Mesenchymal stem cell (in vitro differentiated cells and primary cell): ENCODE measurements at regions not wholly inside any gene's neighbourhood (a gene's known extent, or its start where the extent isn't known, plus 50 kb on each side); places are given as distances from the start of the nearest gene placed in this dataset.

Experiments used
- DNase-seq: peaks from one replicate; pipeline ENCODE4 v3.0.0-alpha.2; 2013
- H2AFZ ChIP-seq: one replicate; pipeline ENCODE4 v1.6.1; 2013; ENCODE audit warnings: low read depth, mild to moderate bottlenecking, control low read depth, inconsistent platforms, low read length, moderate library complexity
- H2AK5ac ChIP-seq: 2 replicates; pipeline ENCODE4 v1.6.1; 2013; ENCODE audit warnings: low read length, moderate library complexity, mild to moderate bottlenecking, inconsistent platforms; ENCODE audit not compliant: severe bottlenecking
- H2BK120ac ChIP-seq: one replicate; pipeline ENCODE4 v1.6.1; 2013; ENCODE audit warnings: low read depth, mild to moderate bottlenecking, inconsistent platforms, low read length, moderate library complexity
- H2BK12ac ChIP-seq, 2 experiments: one replicate each; pipeline ENCODE4 v1.6.1; 2013; ENCODE audit warnings: inconsistent platforms in 2 of 2, low read length in 2 of 2, mild to moderate bottlenecking in 2 of 2, moderate library complexity in 2 of 2, control low read depth in 1 of 2
- H2BK15ac ChIP-seq: one replicate; pipeline ENCODE4 v1.6.1; 2013; ENCODE audit warnings: mild to moderate bottlenecking, low read depth, inconsistent platforms; ENCODE audit not compliant: poor library complexity, severe bottlenecking
- H2BK5ac ChIP-seq: 2 replicates; pipeline ENCODE4 v1.6.1; 2013; ENCODE audit warnings: low read depth, mild to moderate bottlenecking, low read length, control low read depth, inconsistent platforms; ENCODE audit not compliant: poor library complexity, severe bottlenecking
- H3K14ac ChIP-seq, 2 experiments: one replicate each; pipeline ENCODE4 v1.6.1; 2013; ENCODE audit warnings: inconsistent platforms in 2 of 2, low read length in 2 of 2, control low read depth in 1 of 2, mild to moderate bottlenecking in 1 of 2, moderate library complexity in 1 of 2
- H3K18ac ChIP-seq, 2 experiments: one replicate each; pipeline ENCODE4 v1.6.1; 2013; ENCODE audit warnings: inconsistent platforms in 2 of 2, low read length in 2 of 2, control low read depth in 1 of 2, low read depth in 1 of 2, mild to moderate bottlenecking in 1 of 2
- H3K23ac ChIP-seq, 2 experiments: one replicate each; pipeline ENCODE4 v1.6.1; 2013; ENCODE audit warnings: inconsistent platforms in 2 of 2, low read length in 2 of 2, mild to moderate bottlenecking in 2 of 2, moderate library complexity in 2 of 2, control low read depth in 1 of 2
- H3K27ac ChIP-seq: 2 replicates; pipeline ENCODE4 v1.5.1; 2013; ENCODE audit warnings: mild to moderate bottlenecking, moderate library complexity, low read length, control low read depth, inconsistent platforms; ENCODE audit not compliant: poor library complexity, severe bottlenecking
- H3K27me3 ChIP-seq, 2 experiments: 2 replicates each; pipeline versions ENCODE4 v1.6.1 to v1.7.0; 2013; ENCODE audit warnings: low read length in 2 of 2, mild to moderate bottlenecking in 2 of 2, moderate library complexity in 2 of 2, control low read depth in 1 of 2, inconsistent platforms in 1 of 2; ENCODE audit not compliant: control insufficient read depth in 1 of 2, insufficient read depth in 1 of 2
- H3K36me3 ChIP-seq, 2 experiments: 2 replicates each; pipeline versions ENCODE4 v1.6.1 to v1.7.0; 2013; ENCODE audit warnings: low read length in 2 of 2, control low read depth in 1 of 2, inconsistent platforms in 1 of 2, low read depth in 1 of 2, mild to moderate bottlenecking in 1 of 2; ENCODE audit not compliant: insufficient read depth in 2 of 2, control insufficient read depth in 1 of 2
- H3K4ac ChIP-seq, 2 experiments: one replicate each; pipeline ENCODE4 v1.6.1; 2013; ENCODE audit warnings: inconsistent platforms in 2 of 2, low read length in 2 of 2, mild to moderate bottlenecking in 2 of 2, moderate library complexity in 2 of 2, control low read depth in 1 of 2, low read depth in 1 of 2
- H3K4me1 ChIP-seq: 2 replicates; pipeline ENCODE4 v1.6.1; 2013; ENCODE audit warnings: low read depth, low read length, control low read depth; ENCODE audit not compliant: control insufficient read depth, insufficient read depth
- H3K4me2 ChIP-seq: 2 replicates; pipeline ENCODE4 v1.6.1; 2013; ENCODE audit warnings: low read length, mild to moderate bottlenecking, inconsistent platforms; ENCODE audit not compliant: poor library complexity, severe bottlenecking
- H3K4me3 ChIP-seq, 2 experiments: 2 replicates each; pipeline versions ENCODE4 v1.5.1 to v1.7.0; 2013; ENCODE audit warnings: low read length in 2 of 2, mild to moderate bottlenecking in 2 of 2, control low read depth in 1 of 2, low read depth in 1 of 2; ENCODE audit not compliant: insufficient read depth in 1 of 2
- H3K79me1 ChIP-seq: replicated peaks from 2 replicates; pipeline ENCODE4 v1.6.1; 2013; ENCODE audit warnings: mild to moderate bottlenecking, control low read depth, low read length, inconsistent platforms; ENCODE audit not compliant: poor library complexity, severe bottlenecking
- H3K9ac ChIP-seq: 2 replicates; pipeline ENCODE4 v1.7.0; 2013; ENCODE audit warnings: mild to moderate bottlenecking, low read length, moderate library complexity
- H3K9me3 ChIP-seq: 2 replicates; pipeline ENCODE4 v1.7.0; 2013; ENCODE audit warnings: mild to moderate bottlenecking, low read length; ENCODE audit not compliant: control insufficient read depth
- H4K8ac ChIP-seq: one replicate; pipeline ENCODE4 v1.6.1; 2013; ENCODE audit warnings: inconsistent platforms, mild to moderate bottlenecking, low read length, moderate library complexity
- H4K91ac ChIP-seq: one replicate; pipeline ENCODE4 v1.6.1; 2013; ENCODE audit warnings: mild to moderate bottlenecking, low read length, inconsistent platforms
- WGBS: methylation state at CpG from one replicate; pipeline ENCODE4 v1.1.7; 2013; ENCODE audit warnings: mixed read lengths; 5-methylcytosine and 5-hydroxymethylcytosine counted together

DNA sequence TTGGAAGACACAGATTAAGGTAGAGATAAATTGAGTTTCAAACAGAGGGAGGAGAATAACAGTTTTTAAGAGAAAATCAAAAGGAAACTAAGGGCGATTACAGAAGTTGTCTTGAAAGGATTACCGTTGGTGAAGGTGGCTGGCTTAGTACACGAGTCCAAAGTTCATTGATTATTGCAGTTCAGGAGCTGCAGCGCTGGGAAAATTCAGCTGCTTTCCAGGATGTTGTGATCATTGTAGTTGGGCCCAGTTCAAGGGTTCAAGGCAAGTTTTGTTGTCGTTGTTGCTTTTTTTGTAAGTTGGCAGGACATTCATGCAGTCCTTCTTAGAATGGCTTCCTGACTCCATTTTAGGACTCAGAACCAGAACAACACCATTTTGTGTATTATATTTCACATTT, 461.7 kb downstream of the RAPGEF2 start:
- WGBS: 84% methylated on average over 5 of the region's 5 CpGs
- H3K27me3 ChIP-seq: no peaks in the 10 kb centered on the region
- no peak overlapping the region for H3K4me2 ChIP-seq
- no peak for DNase-seq
- H2BK5ac ChIP-seq: no peak overlapping the region
- H3K4me3 ChIP-seq: no peak overlapping the region
- no peak overlapping the region for H2AK5ac ChIP-seq
- no peak overlapping the region for H2BK120ac ChIP-seq
- H2AFZ ChIP-seq: no peak overlapping the region
- H4K8ac ChIP-seq: no peak overlapping the region
- no peak overlapping the region for H4K91ac ChIP-seq
- H2BK12ac ChIP-seq: no peak overlapping the region
- H3K4me1 ChIP-seq: no peaks in the 10 kb centered on the region
- H3K14ac ChIP-seq: no peak overlapping the region
- no peak overlapping the region for H2BK15ac ChIP-seq
- no peak overlapping the region for H3K4ac ChIP-seq
- H3K27ac ChIP-seq: no peak overlapping the region
- H3K36me3 ChIP-seq: no peaks in the 10 kb centered on the region
- H3K9me3 ChIP-seq: peaks cover 9% of the 10 kb centered on the region
- no peak overlapping the region for H3K18ac ChIP-seq
- H3K9ac ChIP-seq: no peak overlapping the region
- H3K23ac ChIP-seq: no peak overlapping the region
- H3K79me1 ChIP-seq: no peaks in the 10 kb centered on the region

DNA sequence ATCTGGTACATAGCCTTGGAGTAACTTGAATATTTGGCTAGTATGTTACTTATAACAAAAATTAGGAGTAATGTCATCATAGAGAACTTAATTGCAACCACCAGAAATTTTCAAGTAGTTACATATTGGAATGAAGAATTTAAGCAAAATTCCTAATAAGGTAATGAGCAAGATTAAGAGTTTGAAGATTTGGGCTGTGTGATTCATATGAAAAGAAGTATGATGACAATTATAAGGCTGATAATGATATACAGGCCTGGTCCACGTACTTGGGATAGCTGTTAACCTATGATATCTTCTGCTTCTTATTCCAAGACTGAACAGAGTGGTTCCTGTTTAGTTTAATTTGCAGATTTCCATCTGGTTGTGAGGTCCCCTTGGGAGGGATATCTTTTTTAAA, 463.9 kb downstream of the RAPGEF2 start:
- H3K4ac ChIP-seq: no peak overlapping the region
- H3K18ac ChIP-seq: no peak overlapping the region
- 40% methylated on average over 1 of the region's 1 CpG for WGBS
- no peak overlapping the region for H3K4me2 ChIP-seq
- no peaks in the 10 kb centered on the region for H3K36me3 ChIP-seq
- H4K91ac ChIP-seq: no peak overlapping the region
- H3K79me1 ChIP-seq: no peaks in the 10 kb centered on the region
- H3K9ac ChIP-seq: no peak overlapping the region
- H3K4me3 ChIP-seq: no peak overlapping the region
- H2BK120ac ChIP-seq: no peak overlapping the region
- H2BK15ac ChIP-seq: no peak overlapping the region
- no peak overlapping the region for H2AFZ ChIP-seq
- no peak overlapping the region for H2BK12ac ChIP-seq
- H3K9me3 ChIP-seq: peaks cover 27% of the 10 kb centered on the region
- no peak overlapping the region for H3K23ac ChIP-seq
- no peak overlapping the region for H2AK5ac ChIP-seq
- no peak overlapping the region for H3K27ac ChIP-seq
- no peak for DNase-seq
- H3K27me3 ChIP-seq: no peaks in the 10 kb centered on the region
- H3K14ac ChIP-seq: no peak overlapping the region
- H4K8ac ChIP-seq: no peak overlapping the region
- no peak overlapping the region for H2BK5ac ChIP-seq
- H3K4me1 ChIP-seq: no peaks in the 10 kb centered on the region

DNA sequence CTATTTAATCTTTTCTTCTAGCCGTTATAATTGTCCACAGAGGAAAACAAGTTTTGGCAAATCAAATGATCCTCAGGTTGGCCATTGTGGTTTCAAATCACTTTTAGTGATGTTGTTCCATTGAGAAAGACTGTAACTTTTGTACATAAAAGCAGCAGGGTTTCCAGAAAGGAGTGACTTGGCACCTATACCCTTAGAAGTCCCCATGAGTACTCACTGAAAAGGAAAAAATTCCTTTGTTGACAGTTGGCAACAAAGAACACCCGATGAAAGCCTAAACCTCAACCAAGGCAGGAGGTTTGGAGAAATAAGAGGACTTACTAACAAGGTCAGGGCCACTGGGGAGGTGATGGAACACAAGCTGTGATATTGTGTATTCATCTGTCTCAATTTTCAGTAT, 474.4 kb downstream of the RAPGEF2 start:
- no peak overlapping the region for H3K27ac ChIP-seq

DNA sequence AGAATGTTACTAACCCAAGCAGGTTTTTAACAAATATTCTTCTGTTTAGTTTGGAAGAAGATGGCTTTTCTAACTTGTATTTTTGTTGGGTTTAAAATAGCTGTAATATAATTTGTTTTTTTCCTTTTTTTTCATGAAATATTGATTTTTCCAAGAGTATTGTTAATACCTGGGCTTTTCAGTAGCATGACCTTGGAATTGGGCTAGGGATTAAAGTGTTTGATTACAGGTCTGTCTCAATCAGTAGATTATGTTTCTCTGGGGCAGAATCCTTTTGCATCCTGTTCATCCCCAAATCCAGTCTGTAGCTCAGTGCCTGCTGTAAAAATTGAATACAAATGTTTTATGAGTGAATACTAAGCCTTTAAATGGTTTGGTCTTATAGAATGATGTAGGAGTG, 479.8 kb downstream of the RAPGEF2 start:
- H3K23ac ChIP-seq: no peak overlapping the region
- H2BK5ac ChIP-seq: no peak overlapping the region
- no peaks in the 10 kb centered on the region for H3K36me3 ChIP-seq
- H3K4me3 ChIP-seq: no peak overlapping the region
- H2AFZ ChIP-seq: no peak overlapping the region
- no peaks in the 10 kb centered on the region for H3K79me1 ChIP-seq
- no peak overlapping the region for H4K91ac ChIP-seq
- no peak overlapping the region for H3K4me2 ChIP-seq
- H3K27me3 ChIP-seq: no peaks in the 10 kb centered on the region
- peaks cover 14% of the 10 kb centered on the region for H3K9me3 ChIP-seq
- no peaks in the 10 kb centered on the region for H3K4me1 ChIP-seq
- H2BK120ac ChIP-seq: no peak overlapping the region
- no peak overlapping the region for H4K8ac ChIP-seq
- H3K9ac ChIP-seq: no peak overlapping the region
- H2BK15ac ChIP-seq: no peak overlapping the region
- no peak overlapping the region for H3K27ac ChIP-seq
- H3K14ac ChIP-seq: no peak overlapping the region
- no peak for DNase-seq
- H3K4ac ChIP-seq: no peak overlapping the region
- H3K18ac ChIP-seq: no peak overlapping the region
- H2AK5ac ChIP-seq: no peak overlapping the region
- no peak overlapping the region for H2BK12ac ChIP-seq

More for the DNA sequence above, 474.4 kb downstream of the RAPGEF2 start:
- H3K18ac ChIP-seq: no peak overlapping the region
- no peaks in the 10 kb centered on the region for H3K36me3 ChIP-seq
- no peak for DNase-seq
- no peak overlapping the region for H3K4me2 ChIP-seq
- H3K27me3 ChIP-seq: no peaks in the 10 kb centered on the region
- H4K91ac ChIP-seq: no peak overlapping the region
- H3K9me3 ChIP-seq: peaks cover under 1% of the 10 kb centered on the region
- H2BK5ac ChIP-seq: no peak overlapping the region
- no peak overlapping the region for H3K4ac ChIP-seq
- no peak overlapping the region for H2BK120ac ChIP-seq
- H3K79me1 ChIP-seq: no peaks in the 10 kb centered on the region
- no peak overlapping the region for H3K23ac ChIP-seq
- H3K4me3 ChIP-seq: no peak overlapping the region
- WGBS: 91% methylated on average over 2 of the region's 2 CpGs
- H2BK15ac ChIP-seq: no peak overlapping the region
- no peak overlapping the region for H3K14ac ChIP-seq
- no peak overlapping the region for H2AFZ ChIP-seq
- no peak overlapping the region for H4K8ac ChIP-seq
- H3K4me1 ChIP-seq: no peaks in the 10 kb centered on the region
- H2BK12ac ChIP-seq: no peak overlapping the region
- no peak overlapping the region for H3K9ac ChIP-seq
- no peak overlapping the region for H2AK5ac ChIP-seq
